Type B pancreatic cell (in vitro differentiated cells): ENCODE measurements at regions not wholly inside any gene's neighbourhood (a gene's known extent, or its start where the extent isn't known, plus 50 kb on each side); places are given as distances from the start of the nearest gene placed in this dataset.

Experiments used
- DNase-seq: peaks from one replicate; pipeline ENCODE4 v3.0.0; 2021; ENCODE audit warnings: mixed read lengths; ENCODE audit not compliant: unreplicated experiment; ENCODE audit errors: extremely low spot score
- H3K27ac Mint-ChIP-seq: 2 replicates; pipeline ENCODE4 v1.8.0; 2021; ENCODE audit warnings: mild to moderate bottlenecking, mixed read lengths
- H3K27me3 Mint-ChIP-seq: 2 replicates; pipeline ENCODE4 v1.8.0; 2021; ENCODE audit warnings: mixed read lengths
- H3K36me3 Mint-ChIP-seq: 2 replicates; pipeline ENCODE4 v1.8.0; 2021; ENCODE audit warnings: mixed read lengths
- H3K4me1 Mint-ChIP-seq: one replicate; pipeline ENCODE4 v1.8.0; 2021; ENCODE audit warnings: mixed read lengths; ENCODE audit not compliant: unreplicated experiment
- H3K4me3 Mint-ChIP-seq: 2 replicates; pipeline ENCODE4 v1.8.0; 2021; ENCODE audit warnings: mild to moderate bottlenecking, mixed read lengths
- H3K9me3 Mint-ChIP-seq: 2 replicates; pipeline ENCODE4 v1.8.0; 2021; ENCODE audit warnings: mixed read lengths
- TF ChIP-seq, protein P1 (sequence below): fragments of 200-600 bp; sonication (generic); conservative IDR thresholded peaks from 2 replicates; pipeline ENCODE4 v1.5.0; 2021; ENCODE audit warnings: antibody characterized with exemption, mild to moderate bottlenecking

GRCh38 chr4:182975806-182976205 is 58.6 kb upstream of the DCTD start:
- no peak overlapping the region for H3K27ac Mint-ChIP-seq
- peaks cover 3% of the 10 kb centered on the region for H3K27me3 Mint-ChIP-seq
- H3K4me3 Mint-ChIP-seq: no peak overlapping the region
- no peak for DNase-seq
- no peaks in the 10 kb centered on the region for H3K4me1 Mint-ChIP-seq
- no peaks in the 10 kb centered on the region for H3K36me3 Mint-ChIP-seq
- TF ChIP-seq, protein P1, sequence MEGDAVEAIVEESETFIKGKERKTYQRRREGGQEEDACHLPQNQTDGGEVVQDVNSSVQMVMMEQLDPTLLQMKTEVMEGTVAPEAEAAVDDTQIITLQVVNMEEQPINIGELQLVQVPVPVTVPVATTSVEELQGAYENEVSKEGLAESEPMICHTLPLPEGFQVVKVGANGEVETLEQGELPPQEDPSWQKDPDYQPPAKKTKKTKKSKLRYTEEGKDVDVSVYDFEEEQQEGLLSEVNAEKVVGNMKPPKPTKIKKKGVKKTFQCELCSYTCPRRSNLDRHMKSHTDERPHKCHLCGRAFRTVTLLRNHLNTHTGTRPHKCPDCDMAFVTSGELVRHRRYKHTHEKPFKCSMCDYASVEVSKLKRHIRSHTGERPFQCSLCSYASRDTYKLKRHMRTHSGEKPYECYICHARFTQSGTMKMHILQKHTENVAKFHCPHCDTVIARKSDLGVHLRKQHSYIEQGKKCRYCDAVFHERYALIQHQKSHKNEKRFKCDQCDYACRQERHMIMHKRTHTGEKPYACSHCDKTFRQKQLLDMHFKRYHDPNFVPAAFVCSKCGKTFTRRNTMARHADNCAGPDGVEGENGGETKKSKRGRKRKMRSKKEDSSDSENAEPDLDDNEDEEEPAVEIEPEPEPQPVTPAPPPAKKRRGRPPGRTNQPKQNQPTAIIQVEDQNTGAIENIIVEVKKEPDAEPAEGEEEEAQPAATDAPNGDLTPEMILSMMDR: no peak
- H3K9me3 Mint-ChIP-seq: no peaks in the 10 kb centered on the region

DNA sequence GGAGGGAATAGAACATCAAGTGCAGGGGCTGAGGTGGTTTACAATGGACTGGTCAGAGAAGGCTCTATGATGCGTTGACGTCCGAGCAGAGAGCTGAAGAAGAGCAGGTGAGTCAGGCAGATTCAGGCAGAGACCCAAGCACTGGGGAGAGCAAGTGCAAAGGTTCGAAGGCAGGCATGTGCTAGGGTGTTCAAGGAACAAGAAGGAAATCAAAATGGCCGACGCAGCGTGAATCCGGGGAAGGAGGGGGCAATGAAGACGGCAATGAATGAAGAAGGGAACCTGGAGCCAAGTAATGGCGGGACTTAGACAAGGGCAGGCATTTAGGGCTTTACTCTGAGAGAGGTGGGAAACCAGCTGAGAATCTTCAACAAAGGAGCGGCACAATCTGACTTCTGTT is 56.8 kb upstream of the DCTD start:
- no peak for DNase-seq
- H3K27me3 Mint-ChIP-seq: peaks cover 7% of the 10 kb centered on the region
- no peak overlapping the region for H3K4me3 Mint-ChIP-seq
- H3K36me3 Mint-ChIP-seq: no peaks in the 10 kb centered on the region
- TF ChIP-seq, protein P1: no peak
- H3K9me3 Mint-ChIP-seq: no peaks in the 10 kb centered on the region
- no peak overlapping the region for H3K27ac Mint-ChIP-seq
- no peaks in the 10 kb centered on the region for H3K4me1 Mint-ChIP-seq

DNA sequence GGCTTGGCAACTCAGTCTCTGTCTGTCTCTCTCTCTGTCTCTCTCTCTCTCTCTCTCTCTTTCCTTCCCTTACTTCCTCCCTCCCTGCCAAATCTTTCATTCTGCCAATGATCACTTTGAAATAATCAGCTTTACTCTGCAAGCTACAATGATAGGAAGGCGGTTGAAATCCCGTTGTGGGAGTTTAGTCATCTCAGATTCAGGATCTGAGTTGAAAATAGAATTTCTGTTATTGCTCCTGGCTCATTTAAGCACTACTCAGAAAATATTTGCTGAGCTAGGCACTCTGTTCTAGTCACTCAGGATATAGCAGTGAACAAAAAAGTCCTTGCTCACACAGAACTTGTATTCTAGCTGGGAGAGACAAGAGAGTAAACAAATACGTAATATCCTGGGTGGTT is 56.3 kb upstream of the DCTD start:
- TF ChIP-seq, protein P1: no peak
- Mint-ChIP-seq H3K27me3 (peaks cover 7% of the 10 kb centered on the region), H3K4me1 (no peaks in the 10 kb centered on the region), H3K27ac (no peak overlapping the region), H3K4me3 (no peak overlapping the region), H3K36me3 (no peaks in the 10 kb centered on the region), H3K9me3 (no peaks in the 10 kb centered on the region)
- no peak for DNase-seq

DNA sequence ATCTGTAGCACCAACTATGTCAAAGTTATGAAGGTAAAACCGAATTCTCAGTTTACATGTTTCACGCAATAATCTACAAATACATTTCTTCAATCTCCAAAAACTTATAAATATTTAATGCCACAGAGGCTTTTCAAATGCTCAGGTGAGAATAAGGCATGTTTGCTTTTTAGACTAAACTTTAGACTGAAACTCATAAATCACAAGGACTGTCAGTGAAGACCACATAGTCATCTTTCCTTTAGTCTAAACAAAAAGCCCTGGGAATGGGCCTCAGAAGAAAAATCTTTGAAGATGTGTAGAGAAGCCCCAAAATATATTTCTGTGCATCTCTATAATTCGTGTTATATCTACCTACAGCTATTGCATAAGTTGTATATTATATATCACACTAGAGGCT is 54.5 kb upstream of the DCTD start:
- Mint-ChIP-seq H3K9me3 (no peaks in the 10 kb centered on the region), H3K4me1 (no peaks in the 10 kb centered on the region), H3K27ac (no peak overlapping the region), H3K4me3 (no peak overlapping the region), H3K36me3 (no peaks in the 10 kb centered on the region), H3K27me3 (peaks cover 12% of the 10 kb centered on the region)
- no peak for DNase-seq
- TF ChIP-seq, protein P1: no peak

GRCh38 chr4:182969651-182970279 is 52.6 kb upstream of the DCTD start:
- H3K27me3 Mint-ChIP-seq: peaks cover 15% of the 10 kb centered on the region
- H3K4me3 Mint-ChIP-seq: no peak overlapping the region
- no peaks in the 10 kb centered on the region for H3K36me3 Mint-ChIP-seq
- TF ChIP-seq, protein P1: no peak
- no peak for DNase-seq
- H3K4me1 Mint-ChIP-seq: no peaks in the 10 kb centered on the region
- H3K27ac Mint-ChIP-seq: no peak overlapping the region
- H3K9me3 Mint-ChIP-seq: no peaks in the 10 kb centered on the region
